ENCODE measurements at regions not wholly inside any gene's neighbourhood (a gene's known extent, or its start where the extent isn't known, plus 50 kb on each side); places are given as distances from the start of the nearest gene placed in this dataset.
"Not testable (repeated sequence)": the region's sequence is repeated elsewhere in the genome, so short reads cannot be mapped to it uniquely, and the experiment has no call there.

DNA sequence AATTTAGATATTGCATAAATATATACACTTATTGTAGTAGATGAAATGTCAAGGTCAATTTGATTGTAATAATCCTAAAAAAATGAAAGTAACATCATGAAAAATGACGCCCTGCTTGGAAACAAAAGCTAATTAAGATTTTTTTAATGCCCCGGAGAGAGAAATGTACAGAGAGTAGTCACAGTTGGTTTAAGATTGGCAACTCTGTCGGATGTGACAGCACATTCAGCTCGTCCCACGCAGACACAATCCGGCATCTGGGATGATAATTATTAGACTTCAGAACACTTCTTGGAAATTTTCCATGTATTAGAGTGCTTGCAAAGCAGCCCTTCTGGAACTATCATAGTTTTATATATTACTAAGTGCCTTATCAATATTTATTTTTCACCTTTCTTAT lies 478.0 kb downstream of the PDHA2 start:
- no peak for DNase-seq (ENCODE audit: low spot score)

DNA sequence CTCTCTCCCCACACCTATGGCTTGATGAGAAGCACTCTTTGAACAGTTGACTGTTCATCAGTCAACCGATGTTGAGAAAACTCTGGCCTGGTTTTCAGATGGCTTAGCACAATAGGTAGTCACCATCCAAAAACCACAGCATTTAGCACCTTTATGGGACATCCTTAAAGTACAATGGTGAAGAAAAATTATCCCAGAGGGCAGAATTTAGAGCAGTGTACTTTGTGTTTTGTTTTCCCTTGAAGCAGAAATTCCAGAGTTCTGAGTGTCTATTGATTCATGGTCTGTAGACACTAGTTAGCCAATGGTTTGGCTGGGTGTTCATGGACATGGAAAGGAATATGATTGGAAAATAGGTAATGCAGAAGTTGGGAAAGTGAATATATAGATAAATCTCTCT lies 487.0 kb downstream of the PDHA2 start:
- DNase-seq (ENCODE audit: low spot score) = no peak

DNA sequence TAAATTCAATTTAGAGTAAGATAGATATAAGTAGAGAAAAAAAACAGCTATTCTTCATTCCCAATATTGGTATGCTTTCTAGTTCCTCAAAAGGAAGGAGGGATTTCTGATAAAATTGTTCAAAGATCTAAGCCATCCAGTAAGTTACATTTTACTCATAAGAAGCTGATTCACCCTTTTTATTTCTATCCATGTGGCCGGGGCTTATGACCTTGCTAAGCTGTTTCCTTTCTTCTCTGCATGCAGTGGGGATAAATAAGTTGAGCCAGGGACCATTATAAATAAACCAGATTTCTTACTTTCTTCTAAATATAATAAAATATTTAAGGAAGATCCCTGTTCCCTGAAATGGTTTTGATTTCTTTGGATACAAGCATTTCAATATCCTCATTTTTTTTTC lies 502.3 kb downstream of the PDHA2 start:
- no peak for DNase-seq (ENCODE audit: low spot score)

DNA sequence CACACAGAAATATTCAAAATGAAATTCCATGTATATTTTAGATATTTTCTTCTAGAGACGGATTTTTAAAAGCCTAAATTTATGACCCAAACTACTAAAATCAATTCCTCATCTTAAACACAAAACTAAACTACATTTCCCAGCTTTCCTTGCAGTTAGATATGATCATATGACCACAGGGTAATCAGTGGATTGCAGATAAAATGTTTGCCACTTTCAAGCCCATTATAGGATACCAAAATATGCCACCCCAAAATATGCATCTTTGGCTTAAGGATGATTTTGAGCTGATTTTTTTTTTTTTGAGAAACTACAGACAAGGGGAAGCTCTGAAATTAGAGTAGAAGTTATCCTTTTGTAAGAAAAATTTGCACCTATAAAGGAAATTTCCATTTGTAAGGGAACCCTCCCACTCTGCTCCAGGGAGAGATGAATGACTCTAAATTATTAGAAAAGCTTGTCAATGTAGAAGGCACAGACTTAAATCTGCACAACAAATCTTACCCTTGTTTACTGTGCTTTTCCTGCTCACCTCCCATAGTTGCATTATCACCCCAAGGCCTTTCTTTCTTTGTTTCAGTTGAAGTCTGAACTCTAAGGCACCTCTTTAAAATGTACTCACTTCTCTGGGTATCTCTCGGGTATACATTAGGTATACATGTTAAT lies 503.0 kb downstream of the PDHA2 start:
- DNase-seq (ENCODE audit: low spot score) = no peak

DNA sequence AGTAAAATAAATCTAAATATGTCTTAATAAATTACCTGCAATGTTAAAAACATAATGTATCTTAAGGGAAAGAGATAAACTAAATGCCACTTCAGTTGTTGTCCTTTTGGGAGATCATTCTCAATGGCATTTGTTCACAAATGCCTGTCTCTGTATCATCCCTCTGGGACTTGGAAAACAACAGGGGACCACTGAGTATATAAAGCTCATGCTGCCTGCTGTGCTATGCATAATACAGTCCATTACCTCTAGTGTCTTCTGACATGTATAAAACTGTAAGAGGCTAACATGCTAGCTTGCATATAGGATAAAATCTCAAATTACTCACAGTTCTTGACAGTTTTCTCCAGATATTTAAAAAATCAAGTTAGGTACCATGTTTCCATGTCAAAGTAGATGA lies 503.9 kb downstream of the PDHA2 start:
- DNase-seq (ENCODE audit: low spot score) = no peak

DNA sequence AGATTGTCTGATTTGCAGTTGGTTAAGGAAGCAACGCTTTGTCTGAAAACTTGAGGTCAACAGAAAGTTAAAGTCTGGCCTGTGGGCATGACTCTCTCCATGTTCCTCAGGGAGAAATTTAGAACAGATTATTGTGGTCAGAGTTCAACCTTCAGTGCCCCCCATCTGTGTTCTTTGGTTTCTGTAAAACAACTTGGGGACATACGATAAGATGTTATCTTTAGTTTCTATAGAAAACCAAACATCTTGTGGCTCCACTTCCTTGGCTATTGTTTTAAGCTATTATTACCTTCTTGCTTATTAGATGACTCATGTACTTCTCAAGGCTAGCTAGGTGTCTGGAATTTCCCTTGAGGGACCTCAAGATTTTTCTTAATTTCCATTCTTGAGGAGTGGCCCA lies 507.7 kb downstream of the PDHA2 start:
- no peak for DNase-seq (ENCODE audit: low spot score)

DNA sequence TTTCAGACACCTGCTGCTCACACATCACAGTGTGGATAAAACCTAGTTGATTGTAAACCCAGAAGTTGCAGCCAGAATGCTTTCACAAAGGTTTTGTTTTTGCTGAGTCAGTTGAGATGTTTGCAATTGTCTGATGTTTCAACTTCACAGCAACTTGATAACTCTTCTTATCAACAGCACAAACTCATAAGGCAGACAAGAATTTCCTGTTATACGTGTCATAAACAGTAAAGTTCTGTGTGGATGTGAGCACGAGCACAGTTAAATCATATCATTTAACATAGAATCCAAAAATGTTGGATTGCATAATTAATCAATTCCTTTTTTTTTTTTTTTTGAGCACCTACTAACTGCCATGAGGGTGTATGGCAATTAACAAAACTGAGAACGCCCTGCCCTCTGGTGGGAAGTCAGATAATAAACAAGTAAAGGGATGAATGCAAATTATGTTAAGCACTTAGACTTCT lies 512.2 kb downstream of the PDHA2 start:
- DNase-seq (ENCODE audit: low spot score) = no peak

DNA sequence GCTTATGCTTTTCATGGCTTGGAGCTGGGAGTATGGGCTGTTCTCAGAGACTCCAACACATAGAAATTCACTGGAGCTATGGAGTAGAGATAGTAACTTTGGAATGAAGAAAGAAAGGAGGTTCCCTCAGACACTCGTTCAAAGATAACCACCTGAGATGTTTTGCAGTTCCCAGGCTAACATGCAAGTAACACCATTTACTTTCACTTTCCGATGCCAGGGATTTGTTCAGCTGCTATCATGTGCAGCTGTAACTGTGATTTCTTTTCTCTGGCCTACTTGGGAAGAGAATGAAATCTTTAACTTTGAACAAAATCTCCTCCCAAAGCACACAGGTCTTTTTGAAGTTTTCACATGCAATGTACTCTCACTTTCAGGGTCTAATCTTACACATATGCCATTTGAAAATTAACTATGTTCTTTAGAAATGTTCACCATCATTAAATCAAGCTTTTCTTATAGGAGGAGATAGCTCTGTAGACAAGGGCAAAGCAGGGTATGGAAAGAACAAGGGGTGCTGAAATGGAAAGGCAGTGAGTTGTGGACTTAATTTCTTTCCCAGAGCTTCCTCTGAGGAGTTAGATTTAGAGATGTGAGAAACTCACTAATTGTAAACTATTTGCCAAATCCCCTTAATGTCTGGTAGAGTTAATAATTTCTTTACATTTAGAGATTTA lies 514.3 kb downstream of the PDHA2 start:
- DNase-seq (ENCODE audit: low spot score) = peak; percentile 5

DNA sequence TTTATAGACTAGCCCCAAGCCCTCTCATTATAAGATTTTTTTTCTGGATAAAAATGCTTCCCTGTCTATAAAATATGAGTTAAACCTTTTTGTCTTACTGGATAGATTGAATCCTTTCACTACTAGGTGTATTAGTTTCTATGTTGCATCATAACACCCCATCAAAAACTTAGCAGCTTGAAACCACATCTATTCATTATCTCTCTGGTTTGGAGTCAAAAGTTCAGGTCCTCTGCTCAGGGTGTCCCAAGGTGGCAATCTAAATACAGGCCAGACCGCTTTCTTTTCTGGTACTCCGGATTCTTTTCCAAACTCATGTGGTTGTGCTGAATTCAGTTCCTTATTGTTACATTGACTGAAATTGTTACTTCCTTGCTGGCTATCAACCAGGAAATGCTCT lies 515.5 kb downstream of the PDHA2 start:
- DNase-seq (ENCODE audit: low spot score) = no peak

DNA sequence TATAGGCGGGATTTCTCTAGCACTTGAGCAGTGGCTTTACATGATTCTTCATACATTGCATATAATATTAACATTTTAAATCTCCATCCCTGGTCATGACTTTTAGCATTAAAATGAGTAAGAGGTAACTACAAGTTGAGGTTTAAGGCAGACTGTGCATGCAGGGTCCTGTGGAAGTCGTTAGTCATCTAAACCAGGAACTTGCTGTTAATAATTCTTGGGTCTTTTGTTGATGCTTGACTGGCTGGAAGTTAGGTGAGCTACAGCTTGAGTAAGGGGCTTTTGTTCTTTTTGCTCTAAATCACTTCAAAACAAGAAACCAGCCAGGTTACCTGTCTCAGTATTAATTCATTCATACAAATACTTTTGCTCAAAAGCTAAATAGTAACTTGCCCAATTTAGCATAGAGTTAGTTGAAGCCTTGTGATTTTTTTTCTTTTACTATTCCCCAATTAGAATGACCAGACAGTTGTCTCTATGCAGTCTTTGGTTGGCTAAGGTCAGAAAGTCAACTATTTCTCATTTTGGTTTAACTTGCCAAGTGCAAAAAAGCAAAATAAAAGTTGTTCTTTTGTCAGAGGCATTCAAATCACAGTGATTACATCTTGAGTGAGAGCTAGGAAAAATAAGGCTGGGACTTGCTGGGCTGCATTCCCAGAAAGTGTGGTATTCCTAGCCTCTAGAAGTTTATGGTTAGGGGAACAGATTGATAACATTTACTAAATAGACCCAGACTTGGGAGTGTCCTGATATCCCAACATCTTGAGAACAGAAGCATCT lies 516.9 kb downstream of the PDHA2 start:
- no peak for DNase-seq (ENCODE audit: low spot score)

DNA sequence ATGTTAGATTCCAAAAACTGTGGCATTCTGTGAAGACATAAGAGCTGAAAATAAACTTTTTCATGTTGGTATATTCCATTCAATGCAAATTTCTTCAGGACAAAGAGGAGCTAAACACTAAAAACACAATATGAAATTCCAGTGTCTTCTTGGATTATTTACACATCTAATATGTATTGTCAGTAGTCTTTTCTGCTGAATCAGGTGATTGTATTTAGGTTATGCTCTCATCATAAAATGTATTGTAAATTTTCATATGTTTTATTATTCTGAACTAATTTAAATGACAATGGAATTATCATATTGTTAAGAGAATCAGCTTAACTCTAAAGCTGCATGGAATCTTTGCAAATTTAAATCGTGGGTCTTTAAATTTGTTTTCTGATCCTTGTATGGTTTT lies 526.7 kb downstream of the PDHA2 start:
- DNase-seq (ENCODE audit: low spot score) = no peak

DNA sequence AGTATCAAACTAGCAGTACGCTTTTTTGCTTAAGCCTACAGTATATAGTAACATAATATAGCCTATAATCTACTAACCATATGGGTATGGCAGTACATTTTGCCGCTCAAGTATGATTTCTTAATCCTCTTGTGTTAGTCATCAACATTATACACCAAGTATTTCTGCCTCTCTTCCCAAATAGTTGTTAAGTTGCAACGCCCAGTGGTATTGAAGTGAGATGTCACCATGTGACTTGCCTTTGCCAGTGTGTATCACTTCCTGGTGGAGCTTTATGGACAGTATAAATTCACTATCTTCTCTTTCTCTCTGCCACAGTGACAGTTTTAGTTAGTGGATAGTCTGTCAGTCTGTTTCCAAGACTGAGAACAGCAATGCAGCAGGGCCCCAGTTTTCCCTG lies 535.5 kb downstream of the PDHA2 start:
- DNase-seq (ENCODE audit: low spot score) = no peak

DNA sequence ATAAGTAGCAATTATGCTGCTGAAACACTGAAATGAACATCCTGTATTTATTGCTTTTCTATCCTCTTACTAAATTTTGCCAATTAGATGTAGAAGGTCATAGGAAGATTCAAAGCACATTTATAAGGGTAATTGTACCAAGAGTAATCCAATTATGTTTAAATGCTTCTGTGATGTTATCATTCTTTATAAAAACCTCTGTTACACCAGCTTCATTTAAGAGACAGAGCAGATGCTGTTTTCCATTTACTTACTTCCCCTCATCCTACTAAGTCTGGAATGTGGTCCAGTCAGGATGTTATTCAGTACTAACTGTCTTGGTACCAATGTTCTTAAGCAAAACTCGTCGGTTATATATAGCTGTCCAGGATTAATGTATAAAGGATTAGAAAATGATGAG lies 539.6 kb downstream of the PDHA2 start:
- DNase-seq (ENCODE audit: low spot score) = no peak

DNA sequence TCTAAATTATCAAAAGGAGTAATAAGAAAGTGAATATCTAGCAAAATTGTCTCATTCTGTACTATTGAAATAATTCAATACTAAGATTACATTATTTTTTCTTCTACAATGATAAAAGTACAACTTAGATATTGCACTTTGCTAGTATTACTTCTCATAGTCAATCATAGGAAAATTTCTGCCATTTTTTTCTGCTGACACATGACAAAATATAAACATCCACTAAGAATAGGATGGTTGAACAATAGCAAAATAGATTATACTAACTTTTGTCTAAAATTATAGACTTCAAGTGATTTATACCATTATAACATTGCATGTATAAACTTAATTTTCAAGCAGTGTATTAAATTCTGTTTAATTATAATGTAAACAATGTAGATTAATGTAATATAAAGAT lies 540.2 kb downstream of the PDHA2 start:
- DNase-seq (ENCODE audit: low spot score) = no peak

DNA sequence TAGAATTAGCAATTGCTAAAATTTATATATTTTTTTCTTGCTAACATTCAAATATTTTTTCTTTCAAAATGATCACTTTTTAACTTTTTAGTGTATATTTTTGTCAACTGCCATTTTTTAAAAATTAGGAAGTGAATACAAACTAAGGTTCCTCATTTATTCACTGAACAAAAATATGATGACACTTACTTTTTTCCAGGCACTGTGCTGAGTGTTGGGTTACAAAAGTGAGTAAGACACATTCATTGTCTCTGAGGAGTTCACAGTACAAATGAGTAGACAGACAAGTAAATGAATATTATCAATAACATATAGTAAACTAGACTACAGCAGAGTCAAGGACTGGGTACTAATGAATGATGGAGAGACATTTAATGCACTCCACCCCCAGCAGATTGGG lies 543.5 kb downstream of the PDHA2 start:
- no peak for DNase-seq (ENCODE audit: low spot score)

DNA sequence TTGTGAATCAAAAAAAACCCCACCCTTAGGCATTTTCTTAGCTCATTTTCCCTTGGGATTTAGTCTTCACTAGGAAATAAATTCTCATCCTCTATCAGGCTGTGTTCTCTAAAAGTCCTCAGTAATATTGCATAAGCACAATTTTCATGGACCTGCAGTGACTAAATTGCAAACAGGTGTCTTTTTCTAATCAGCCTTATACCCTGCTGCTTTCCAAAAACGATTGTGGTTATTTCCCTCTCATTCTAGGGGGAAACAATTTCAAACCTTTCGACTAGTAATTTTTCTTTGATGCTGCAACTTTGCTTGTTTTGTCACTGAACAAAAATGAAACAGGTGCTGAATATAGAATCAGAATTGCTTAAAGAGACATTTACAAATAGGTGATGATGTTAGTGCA lies 549.9 kb downstream of the PDHA2 start:
- no peak for DNase-seq (ENCODE audit: low spot score)

DNA sequence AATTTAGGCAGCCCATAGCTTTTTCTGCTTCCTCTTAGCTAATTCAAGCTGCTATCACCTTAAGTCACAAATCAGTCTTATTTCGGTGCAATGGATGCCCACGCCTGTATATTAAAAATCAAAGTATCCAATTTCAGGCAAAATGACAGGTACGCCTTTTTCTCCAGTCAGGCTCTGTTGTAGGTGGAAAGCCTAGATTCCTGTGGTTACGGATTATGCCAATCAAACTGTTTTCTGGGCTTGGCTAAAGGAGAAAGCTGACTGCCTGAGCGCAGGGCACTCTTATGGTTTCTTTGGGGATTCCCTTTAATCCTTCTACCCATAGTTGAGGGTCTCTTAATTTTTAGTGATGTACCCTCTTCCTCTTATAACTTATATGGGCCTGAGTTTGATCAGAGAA lies 550.5 kb downstream of the PDHA2 start:
- DNase-seq (ENCODE audit: low spot score) = no peak

DNA sequence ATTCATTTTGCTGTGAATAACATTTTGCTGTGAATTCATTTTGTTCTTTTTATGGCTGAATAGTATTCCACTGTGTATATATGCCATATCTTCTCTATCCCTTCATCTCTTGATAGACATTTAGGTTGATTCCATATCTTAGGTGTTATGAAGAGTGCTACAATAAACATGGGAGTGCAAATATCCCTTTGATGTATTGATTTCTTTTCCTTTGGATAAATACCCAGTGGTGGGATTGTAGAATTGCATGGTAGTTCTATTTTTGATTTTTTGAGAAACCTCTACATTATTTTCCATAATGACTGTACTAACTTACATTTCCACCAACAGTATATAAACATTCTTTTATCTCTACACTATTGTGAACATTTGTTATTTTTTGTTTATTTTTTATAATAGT lies 555.9 kb downstream of the PDHA2 start:
- DNase-seq (ENCODE audit: low spot score) = no peak

DNA sequence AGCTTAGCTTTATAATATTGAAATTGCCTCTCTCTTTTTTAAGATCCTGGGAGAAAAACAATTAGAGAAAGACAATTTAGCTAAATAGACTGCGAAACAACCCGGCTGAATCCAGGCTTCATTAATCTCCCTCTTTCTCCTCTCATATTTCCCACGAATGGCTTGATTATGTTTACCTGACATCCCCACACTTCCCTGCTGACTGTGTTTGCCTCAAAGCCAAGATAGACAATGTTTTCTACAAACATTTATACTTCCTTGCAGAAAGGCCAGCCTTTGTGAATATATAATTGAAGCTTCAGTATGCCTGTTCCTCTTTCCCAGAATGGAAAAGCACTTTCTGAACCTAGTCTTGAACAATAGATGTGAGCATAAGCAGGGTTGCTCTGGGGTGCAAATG lies 566.8 kb downstream of the PDHA2 start:
- no peak for DNase-seq (ENCODE audit: low spot score)

DNA sequence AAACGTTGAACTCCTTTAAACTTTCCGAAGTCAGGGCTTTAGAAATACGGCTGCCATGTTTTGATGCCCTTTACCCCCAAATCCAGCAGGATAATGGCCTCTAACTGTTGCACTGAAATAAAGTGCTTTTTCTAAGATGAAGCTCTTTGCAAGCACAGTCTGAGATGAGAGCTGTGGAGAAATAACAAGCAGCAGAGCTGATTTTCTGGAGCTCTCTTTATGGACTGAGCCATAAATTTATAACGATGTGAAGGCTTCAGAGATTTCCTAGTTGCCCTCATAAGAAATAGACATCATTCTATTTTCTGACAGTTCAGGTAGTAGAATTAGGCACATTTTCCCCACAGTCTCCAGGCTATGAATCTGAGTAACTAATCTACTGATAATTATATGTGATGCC lies 567.3 kb downstream of the PDHA2 start:
- no peak for DNase-seq (ENCODE audit: low spot score)

DNA sequence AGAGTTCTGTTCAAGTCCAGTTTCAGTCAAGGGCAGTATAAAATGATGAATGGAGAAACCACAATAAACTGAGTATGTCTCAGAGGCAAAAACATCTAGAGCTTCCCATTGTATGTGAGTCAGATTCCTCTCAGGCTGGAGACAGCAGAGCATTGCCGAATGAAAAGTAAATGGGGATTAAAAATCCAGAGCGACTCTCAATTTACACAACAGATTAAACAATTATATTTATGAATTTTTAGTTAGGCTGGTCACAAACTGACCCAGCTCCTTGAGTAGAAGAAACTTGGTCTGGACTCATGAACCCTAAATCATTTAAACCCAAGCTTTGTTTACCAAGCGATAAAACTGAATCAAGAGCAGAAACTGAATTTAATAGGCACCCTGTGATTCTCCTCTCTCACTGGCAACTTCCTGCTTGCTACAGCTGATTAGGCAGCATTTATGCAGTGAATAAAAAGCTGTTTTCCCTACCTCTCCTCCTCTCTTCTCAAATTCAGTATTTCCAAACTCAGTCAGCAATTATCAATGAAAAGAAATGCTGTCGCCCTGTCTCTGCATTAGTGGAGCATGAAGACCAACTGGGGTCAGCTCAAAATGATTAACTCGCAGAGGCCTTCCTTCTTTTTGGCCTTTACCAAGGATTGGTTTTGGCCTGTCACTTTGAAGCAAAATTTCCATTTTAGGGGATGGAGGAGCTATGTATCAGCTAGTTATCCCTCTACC lies 568.0 kb downstream of the PDHA2 start:
- peak; percentile 12 for DNase-seq (ENCODE audit: low spot score)

DNA sequence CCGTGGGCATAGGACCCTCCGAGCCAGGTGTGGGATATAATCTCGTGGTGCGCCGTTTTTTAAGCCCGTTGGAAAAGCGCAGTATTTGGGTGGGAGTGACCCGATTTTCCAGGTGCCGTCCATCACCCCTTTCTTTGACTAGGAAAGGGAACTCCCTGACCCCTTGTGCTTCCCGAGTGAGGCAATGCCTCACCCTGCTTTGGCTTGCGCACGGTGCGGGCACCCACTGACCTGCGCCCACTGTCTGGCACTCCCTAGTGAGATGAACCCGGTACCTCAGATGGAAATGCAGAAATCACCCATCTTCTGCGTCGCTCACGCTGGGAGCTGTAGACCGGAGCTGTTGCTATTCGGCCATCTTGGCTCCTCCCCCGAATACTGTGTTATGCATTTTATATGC lies 575.0 kb downstream of the PDHA2 start:
- not testable (repeated sequence) for DNase-seq (ENCODE audit: low spot score)

DNA sequence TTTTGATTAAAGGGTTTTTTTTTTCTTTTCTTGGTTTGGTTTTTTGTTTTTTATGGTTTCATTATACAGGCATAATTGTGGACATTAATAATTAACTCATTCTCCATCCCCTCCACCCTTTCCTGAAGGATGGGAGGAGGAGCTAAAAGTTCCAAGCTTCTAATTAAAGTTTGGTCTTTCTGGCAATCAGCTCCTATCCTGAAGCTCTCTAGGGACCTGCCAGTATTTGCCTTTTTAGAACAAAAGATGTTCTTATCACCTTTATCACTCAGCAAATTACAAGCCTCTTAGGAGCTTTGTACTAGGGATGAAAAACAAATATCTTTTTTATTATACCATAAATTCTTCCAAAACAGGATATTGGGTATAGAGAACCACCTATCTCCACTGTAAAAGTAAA lies 589.8 kb downstream of the PDHA2 start:
- DNase-seq (ENCODE audit: low spot score) = no peak
